Myocyte (in vitro differentiated cells): ENCODE measurements at regions not wholly inside any gene's neighbourhood (a gene's known extent, or its start where the extent isn't known, plus 50 kb on each side); places are given as distances from the start of the nearest gene placed in this dataset.

Experiments
- DNase-seq: peaks from one replicate; pipeline ENCODE4 v3.0.0-alpha.2; 2012; ENCODE audit warnings: low read depth

DNA sequence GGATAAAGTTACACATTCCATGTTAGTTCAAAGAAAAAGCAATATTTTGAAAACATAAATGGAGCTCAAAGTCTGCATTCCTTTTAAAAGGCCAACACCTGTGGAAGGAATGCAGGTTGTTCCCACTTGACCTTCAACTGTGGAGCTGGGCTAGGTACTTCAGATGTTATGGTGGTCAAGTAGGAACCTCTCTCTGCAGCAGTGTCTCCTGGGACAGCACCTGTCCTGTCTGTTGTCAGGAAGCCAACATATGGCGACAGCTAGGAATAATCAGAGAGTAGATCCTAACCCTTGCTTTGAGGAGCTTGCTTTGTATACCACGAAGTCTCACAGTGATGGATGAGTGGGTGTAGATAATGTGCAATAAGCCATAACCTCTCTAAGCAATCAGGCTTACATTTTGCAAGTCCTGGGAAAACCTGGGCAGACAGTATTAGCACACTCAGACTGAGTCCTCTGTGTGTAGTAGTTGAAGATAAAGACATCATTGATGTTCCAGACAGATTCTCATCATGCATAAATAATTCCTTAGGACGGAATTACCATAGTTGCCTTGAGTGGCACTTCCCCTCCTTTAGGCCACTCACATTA is 347.5 kb downstream of the PRL start:
- DNase-seq: no peak

DNA sequence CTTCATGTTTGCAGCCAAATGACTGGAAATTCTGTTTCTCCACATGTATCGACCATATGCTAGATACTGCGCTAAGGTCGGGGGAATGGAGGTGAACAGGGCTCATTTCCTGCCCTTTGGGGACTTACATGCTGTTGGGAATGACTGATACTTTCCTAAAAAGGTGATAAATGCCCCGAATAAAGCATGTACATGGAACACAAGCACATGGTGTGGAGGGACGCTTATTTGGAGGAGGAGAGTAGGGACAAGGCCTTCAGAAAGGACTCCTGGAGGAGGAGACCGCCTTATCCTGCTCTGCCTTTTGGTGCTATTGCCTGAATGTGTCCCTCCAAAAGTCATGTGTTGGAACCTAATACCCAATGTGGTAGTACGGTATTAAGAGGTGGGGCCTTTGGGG is 344.5 kb downstream of the PRL start:
- DNase-seq: no peak

GRCh38 chr6:21953831-21954801 is 342.7 kb downstream of the PRL start:
- no peak for DNase-seq

DNA sequence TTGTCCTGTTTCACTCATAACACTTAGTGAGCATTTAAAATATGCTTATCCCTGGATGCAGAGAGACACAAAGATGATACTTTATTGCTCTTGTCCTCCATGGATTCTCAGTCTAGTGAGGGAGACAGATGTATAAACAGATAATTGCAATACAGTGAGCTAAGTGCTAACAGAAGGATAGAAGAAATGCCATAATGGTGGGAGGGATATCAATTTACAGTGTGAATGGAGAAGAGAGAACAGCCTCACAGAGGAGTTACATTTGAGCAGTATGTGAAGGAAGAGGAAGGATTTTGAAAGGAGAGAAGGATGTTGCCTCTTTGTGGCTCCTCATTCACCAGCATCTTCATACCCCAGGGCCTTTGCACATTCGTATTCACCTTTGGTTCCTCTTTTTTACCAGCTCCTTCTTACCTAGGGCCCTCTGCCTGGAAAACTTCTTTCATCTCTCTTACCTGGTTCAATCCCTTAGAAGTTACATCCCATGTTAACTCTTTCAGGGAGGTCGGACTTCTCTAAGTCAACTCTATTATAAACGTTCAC is 341.7 kb downstream of the PRL start:
- no peak for DNase-seq

DNA sequence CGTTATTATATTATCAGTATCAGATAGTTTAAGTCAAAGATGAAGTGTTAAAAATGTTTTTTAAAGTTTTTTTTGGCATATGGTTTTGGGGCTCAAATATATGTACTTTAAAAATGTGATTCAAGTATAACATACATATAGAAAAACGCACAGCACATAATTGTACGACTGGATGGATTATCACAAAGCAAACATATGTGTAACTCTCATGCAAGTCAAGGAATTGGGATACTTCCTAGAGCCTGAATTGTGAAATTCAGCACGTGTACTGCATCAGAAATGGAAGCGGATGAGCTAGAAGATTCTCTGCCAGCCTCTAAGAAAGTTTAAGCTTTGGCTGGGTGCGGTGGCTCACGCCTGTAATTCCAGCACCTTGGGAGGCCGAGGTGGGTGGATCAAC is 340.9 kb downstream of the PRL start:
- DNase-seq: no peak

GRCh38 chr6:21958428-21958827 is 338.4 kb downstream of the PRL start:
- DNase-seq: no peak

GRCh38 chr6:21961226-21961625 is 335.6 kb downstream of the PRL start:
- DNase-seq: no peak

GRCh38 chr6:21965016-21965415 is 331.8 kb downstream of the PRL start:
- no peak for DNase-seq

- DNase-seq: no peak
These were observed 330.8 kb downstream of the PRL start for GRCh38 chr6:21965953-21966539.

DNA sequence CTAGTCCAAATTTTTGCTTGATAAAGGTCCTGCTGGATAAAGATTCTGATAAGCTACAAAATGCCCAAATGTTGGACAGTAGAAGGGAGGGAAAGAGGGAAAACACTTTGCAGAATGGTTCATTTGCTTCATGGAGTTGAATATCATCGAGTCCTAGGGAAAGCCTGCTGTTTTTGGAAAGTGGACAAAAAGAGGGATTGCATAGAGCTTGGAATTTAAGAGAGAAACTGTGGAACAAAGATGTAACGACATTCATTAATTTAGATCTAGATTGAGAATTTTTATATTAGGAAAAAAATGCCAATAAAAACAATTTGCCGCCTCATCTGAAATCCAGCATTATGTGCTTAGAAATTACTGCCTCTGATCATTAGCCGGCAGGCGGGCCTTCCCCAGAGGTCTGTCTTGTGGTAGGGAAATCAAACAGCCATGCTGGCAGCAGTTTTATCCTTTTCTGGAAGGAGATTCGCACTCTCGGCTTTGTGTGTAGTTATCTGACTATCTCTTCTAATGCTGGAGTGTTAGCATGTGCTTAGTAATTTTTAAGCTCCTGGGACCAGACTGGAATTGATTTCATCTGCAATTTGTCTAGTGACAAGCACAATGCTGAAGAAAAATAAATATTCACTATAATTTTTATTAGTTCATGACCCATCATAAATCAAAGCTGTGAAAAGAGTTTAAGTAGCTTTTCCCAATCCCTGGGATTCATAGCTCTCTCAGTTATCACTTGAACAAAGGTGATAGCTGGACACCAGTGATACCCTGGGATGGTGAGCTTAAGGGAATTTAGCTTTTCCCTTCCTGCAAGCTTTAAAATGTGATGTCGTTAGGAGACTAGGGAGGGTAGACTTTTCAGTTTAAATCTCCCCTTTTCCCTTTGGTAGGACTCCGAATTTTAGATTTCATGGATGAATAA is 329.5 kb downstream of the PRL start:
- no peak for DNase-seq

DNA sequence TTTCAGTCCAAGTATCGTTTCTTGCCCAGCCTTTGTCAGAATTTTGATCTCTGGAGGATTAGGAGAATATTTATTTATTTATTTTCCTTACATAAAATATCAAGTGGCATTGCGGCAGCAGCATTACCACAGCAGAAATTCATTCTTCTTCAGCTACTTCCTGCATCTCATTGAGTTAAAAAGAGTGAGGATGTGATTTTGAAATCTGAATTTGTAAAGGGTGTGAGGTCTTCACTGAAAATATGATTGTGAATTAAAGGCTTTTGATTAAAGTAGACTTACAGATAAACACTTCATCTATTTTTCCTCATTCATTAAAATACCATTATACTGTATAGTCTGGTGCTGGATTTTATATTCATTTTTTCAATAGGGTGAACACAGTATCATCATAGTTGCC is 328.4 kb downstream of the PRL start:
- DNase-seq: no peak

DNA sequence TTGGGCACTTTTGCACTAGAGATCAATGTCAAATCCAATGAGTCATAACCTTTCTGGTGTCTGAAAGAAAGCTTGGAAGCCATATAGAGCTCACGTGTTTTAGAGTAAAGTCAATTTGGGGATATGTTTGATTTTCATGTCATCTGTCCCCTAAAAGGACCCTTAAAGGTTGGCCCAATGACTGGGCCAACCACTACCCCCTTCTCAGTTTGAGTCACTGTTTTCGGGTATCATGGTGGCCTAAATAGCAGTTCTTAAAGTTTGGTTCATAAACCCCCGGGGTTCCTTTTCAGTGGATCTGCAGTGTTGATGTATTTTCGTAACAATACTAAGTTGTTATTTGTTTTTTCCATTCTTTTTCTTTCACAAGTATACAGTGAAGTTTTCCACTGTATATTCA is 327.6 kb downstream of the PRL start:
- DNase-seq: no peak

GRCh38 chr6:21970569-21971300 is 326.1 kb downstream of the PRL start:
- no peak for DNase-seq

GRCh38 chr6:21971541-21971940 is 325.3 kb downstream of the PRL start:
- DNase-seq: peak; percentile 17

- DNase-seq: no peak
These were observed 324.3 kb downstream of the PRL start for GRCh38 chr6:21972516-21972915.

DNA sequence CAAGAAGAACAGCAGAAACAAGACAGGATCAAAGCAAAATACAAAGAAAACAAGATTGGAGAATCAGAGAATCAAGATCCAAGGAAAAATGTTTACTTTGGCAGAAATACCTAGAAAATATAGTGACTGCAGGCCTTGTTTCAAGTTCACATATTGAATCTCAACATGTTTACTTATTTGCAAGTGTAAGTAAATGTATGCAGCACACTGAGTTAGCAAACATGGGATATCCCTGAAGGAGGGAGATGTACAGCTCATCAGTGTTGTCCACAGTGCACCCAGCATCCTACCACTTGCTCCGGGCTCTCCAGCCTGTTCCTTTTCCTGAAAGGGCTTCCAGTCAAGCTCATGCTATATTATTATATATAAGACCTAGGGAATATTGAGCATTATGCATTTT is 319.5 kb downstream of the PRL start:
- no peak for DNase-seq

- DNase-seq: no peak
These were observed 315.5 kb downstream of the PRL start for GRCh38 chr6:21981235-21981833.

- DNase-seq: no peak
These were observed 312.7 kb downstream of the PRL start for GRCh38 chr6:21984135-21984534.

- no peak for DNase-seq
These were observed 312.3 kb downstream of the PRL start for GRCh38 chr6:21984561-21984960.

- DNase-seq: no peak
These were observed 310.9 kb downstream of the PRL start for GRCh38 chr6:21985904-21986303.
